MM.1S (cell line): ENCODE measurements at regions not wholly inside any gene's neighbourhood (a gene's known extent, or its start where the extent isn't known, plus 50 kb on each side); places are given as distances from the start of the nearest gene placed in this dataset.

Experiments
- EZH2phosphoT487 ChIP-seq: fragments of 300-600 bp; sonication (generic); IDR thresholded peaks from 2 replicates; pipeline ENCODE4 v1.6.1; 2018; ENCODE audit warnings: antibody characterized with exemption, low read length
- TF ChIP-seq, protein P1 (sequence below): fragments of 300-600 bp; sonication (generic); IDR thresholded peaks from 2 replicates; pipeline ENCODE4 v1.5.1; 2016; ENCODE audit warnings: antibody characterized with exemption, low read length, mixed read lengths

DNA sequence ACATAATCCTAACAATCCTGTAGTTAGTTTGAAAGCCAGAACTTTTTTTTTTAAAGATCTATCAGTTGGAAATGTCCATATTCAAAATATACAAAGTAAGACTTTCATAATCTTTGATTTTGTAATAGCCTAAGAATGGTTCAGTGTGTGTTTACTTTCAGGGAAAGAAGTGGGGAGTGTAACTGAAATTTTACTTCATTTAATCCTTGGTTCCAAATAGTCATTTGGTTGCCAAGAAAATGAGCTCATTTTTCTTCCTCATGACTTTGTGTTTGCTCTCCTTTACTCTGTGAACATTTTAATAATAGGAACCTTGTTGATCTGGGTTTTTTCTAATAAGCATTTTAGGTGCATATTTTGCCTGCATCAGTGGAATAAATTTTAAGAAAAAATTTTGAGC, 278.8 kb downstream of the SLITRK6 start:
- TF ChIP-seq EZH2phosphoT487, result no peak
- TF ChIP-seq, protein P1, sequence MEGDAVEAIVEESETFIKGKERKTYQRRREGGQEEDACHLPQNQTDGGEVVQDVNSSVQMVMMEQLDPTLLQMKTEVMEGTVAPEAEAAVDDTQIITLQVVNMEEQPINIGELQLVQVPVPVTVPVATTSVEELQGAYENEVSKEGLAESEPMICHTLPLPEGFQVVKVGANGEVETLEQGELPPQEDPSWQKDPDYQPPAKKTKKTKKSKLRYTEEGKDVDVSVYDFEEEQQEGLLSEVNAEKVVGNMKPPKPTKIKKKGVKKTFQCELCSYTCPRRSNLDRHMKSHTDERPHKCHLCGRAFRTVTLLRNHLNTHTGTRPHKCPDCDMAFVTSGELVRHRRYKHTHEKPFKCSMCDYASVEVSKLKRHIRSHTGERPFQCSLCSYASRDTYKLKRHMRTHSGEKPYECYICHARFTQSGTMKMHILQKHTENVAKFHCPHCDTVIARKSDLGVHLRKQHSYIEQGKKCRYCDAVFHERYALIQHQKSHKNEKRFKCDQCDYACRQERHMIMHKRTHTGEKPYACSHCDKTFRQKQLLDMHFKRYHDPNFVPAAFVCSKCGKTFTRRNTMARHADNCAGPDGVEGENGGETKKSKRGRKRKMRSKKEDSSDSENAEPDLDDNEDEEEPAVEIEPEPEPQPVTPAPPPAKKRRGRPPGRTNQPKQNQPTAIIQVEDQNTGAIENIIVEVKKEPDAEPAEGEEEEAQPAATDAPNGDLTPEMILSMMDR, result no peak
